ENCODE measurements at regions not wholly inside any gene's neighbourhood (a gene's known extent, or its start where the extent isn't known, plus 50 kb on each side); places are given as distances from the start of the nearest gene placed in this dataset.

DNA sequence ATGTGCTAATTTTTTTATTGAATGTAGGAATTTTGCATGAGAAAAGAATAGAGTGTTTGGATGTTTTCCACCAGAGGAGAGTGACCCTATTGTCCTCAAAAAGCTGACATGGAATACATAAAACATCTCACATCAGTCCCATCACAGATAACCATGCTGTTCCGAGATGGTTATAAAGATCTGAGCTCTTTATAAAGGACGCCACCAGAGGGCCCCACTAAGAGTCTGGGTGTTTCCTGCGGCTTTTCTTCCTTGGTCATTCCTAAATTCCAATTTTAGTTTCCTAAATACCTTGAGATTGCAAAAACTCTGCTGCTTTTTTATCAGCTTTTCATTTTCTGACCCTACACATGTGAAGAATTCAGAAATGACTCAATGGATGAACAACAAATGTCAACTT, 504.5 kb upstream of the FRG1 start:
- no peaks in the 10 kb centered on the region for H3K36me3 ChIP-seq (ENCODE audit: insufficient read depth, low read length)
- no peak overlapping the region for H3K9ac ChIP-seq (ENCODE audit: low read length)
- H3K4me3 ChIP-seq (ENCODE audit: low read depth in 1 of 2, low read length in 2 of 2): no peak overlapping the region
- H3K27ac ChIP-seq (ENCODE audit: low read depth, low read length): no peak overlapping the region
- no peaks in the 10 kb centered on the region for H3K4me1 ChIP-seq (ENCODE audit: insufficient read depth, low read length)
- H3K27me3 ChIP-seq (ENCODE audit: control insufficient read depth in 1 of 2, insufficient read depth in 2 of 2, low read length in 2 of 2): no peaks in the 10 kb centered on the region
- no peaks in the 10 kb centered on the region for H3K9me3 ChIP-seq (ENCODE audit: low read length)

GRCh38 chr4:189440716-189441115, 500.0 kb upstream of the FRG1 start:
- H3K9ac ChIP-seq (ENCODE audit: low read length): no peak overlapping the region
- no peak overlapping the region for H3K27ac ChIP-seq (ENCODE audit: low read depth, low read length)
- no peak overlapping the region for H3K4me3 ChIP-seq (ENCODE audit: low read depth in 1 of 2, low read length in 2 of 2)
- H3K9me3 ChIP-seq (ENCODE audit: low read length): no peaks in the 10 kb centered on the region
- H3K27me3 ChIP-seq (ENCODE audit: control insufficient read depth in 1 of 2, insufficient read depth in 2 of 2, low read length in 2 of 2): no peaks in the 10 kb centered on the region
- H3K4me1 ChIP-seq (ENCODE audit: insufficient read depth, low read length): no peaks in the 10 kb centered on the region
- H3K36me3 ChIP-seq (ENCODE audit: insufficient read depth, low read length): no peaks in the 10 kb centered on the region

- Histone ChIP-seq H3K27me3 (ENCODE audit: control insufficient read depth in 1 of 2, insufficient read depth in 2 of 2, low read length in 2 of 2) (no peaks in the 10 kb centered on the region), H3K36me3 (ENCODE audit: insufficient read depth, low read length) (no peaks in the 10 kb centered on the region), H3K27ac (ENCODE audit: low read depth, low read length) (no peak overlapping the region), H3K9me3 (ENCODE audit: low read length) (no peaks in the 10 kb centered on the region), H3K9ac (ENCODE audit: low read length) (no peak overlapping the region), H3K4me1 (ENCODE audit: insufficient read depth, low read length) (no peaks in the 10 kb centered on the region), H3K4me3 (ENCODE audit: low read depth in 1 of 2, low read length in 2 of 2) (no peak overlapping the region)
Measured at GRCh38 chr4:189443341-189443740, 497.3 kb upstream of the FRG1 start.

DNA sequence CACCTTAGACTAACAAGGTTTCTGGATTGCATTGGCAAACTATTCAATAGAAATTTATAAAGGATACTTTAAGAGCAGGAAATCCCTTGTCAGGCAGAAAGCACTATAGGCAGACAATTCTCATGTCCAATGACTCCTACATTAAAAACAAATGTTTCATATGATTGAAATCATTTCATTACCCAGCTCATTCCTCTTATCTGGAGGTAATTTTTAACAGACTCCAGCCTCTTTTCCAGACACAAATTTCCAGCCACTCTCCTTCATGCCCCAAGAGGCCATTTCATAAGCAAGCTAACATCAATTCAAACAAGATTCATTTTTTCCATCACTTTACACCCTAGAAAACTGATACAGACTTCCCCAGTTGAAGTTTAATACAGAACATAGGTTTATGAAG, 495.1 kb upstream of the FRG1 start:
- Histone ChIP-seq H3K4me1 (ENCODE audit: insufficient read depth, low read length) (no peaks in the 10 kb centered on the region), H3K9me3 (ENCODE audit: low read length) (no peaks in the 10 kb centered on the region), H3K27ac (ENCODE audit: low read depth, low read length) (no peak overlapping the region), H3K27me3 (ENCODE audit: control insufficient read depth in 1 of 2, insufficient read depth in 2 of 2, low read length in 2 of 2) (no peaks in the 10 kb centered on the region), H3K36me3 (ENCODE audit: insufficient read depth, low read length) (no peaks in the 10 kb centered on the region), H3K4me3 (ENCODE audit: low read depth in 1 of 2, low read length in 2 of 2) (no peak overlapping the region), H3K9ac (ENCODE audit: low read length) (no peak overlapping the region)

DNA sequence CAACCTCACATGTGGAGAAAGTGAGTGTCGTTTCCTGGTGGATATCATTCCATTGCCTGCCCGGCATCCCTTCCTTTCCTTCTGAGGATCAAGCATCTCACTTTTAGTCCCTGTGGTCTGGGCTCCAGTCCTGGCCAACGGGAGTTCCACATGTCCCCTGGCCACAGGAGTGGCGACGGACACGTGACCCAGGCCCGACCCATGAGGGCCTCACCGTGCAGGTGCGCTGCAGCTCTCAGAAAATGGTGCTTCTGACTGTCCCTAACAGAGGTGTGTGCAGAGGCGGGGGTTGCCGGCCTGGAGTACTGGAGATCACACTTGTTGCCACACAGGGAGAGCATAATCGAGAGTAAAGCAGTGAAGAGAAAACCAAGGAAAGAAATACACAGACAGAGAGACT, 476.9 kb upstream of the FRG1 start:
- H3K4me1 ChIP-seq (ENCODE audit: insufficient read depth, low read length): no peaks in the 10 kb centered on the region
- no peaks in the 10 kb centered on the region for H3K36me3 ChIP-seq (ENCODE audit: insufficient read depth, low read length)
- no peak overlapping the region for H3K9ac ChIP-seq (ENCODE audit: low read length)
- H3K9me3 ChIP-seq (ENCODE audit: low read length): no peaks in the 10 kb centered on the region
- no peak overlapping the region for H3K4me3 ChIP-seq (ENCODE audit: low read depth in 1 of 2, low read length in 2 of 2)
- H3K27me3 ChIP-seq (ENCODE audit: control insufficient read depth in 1 of 2, insufficient read depth in 2 of 2, low read length in 2 of 2): no peaks in the 10 kb centered on the region
- H3K27ac ChIP-seq (ENCODE audit: low read depth, low read length): no peak overlapping the region

GRCh38 chr4:189494407-189494806, 446.3 kb upstream of the FRG1 start:
- H3K27ac ChIP-seq (ENCODE audit: low read depth, low read length): no peak overlapping the region
- no peaks in the 10 kb centered on the region for H3K36me3 ChIP-seq (ENCODE audit: insufficient read depth, low read length)
- no peaks in the 10 kb centered on the region for H3K27me3 ChIP-seq (ENCODE audit: control insufficient read depth in 1 of 2, insufficient read depth in 2 of 2, low read length in 2 of 2)
- no peaks in the 10 kb centered on the region for H3K9me3 ChIP-seq (ENCODE audit: low read length)
- H3K4me1 ChIP-seq (ENCODE audit: insufficient read depth, low read length): no peaks in the 10 kb centered on the region
- no peak overlapping the region for H3K9ac ChIP-seq (ENCODE audit: low read length)
- no peak overlapping the region for H3K4me3 ChIP-seq (ENCODE audit: low read depth in 1 of 2, low read length in 2 of 2)

- no peak overlapping the region for H3K27ac ChIP-seq (ENCODE audit: low read depth, low read length)
- no peaks in the 10 kb centered on the region for H3K27me3 ChIP-seq (ENCODE audit: control insufficient read depth in 1 of 2, insufficient read depth in 2 of 2, low read length in 2 of 2)
- H3K9me3 ChIP-seq (ENCODE audit: low read length): no peaks in the 10 kb centered on the region
- no peaks in the 10 kb centered on the region for H3K4me1 ChIP-seq (ENCODE audit: insufficient read depth, low read length)
- no peak overlapping the region for H3K9ac ChIP-seq (ENCODE audit: low read length)
- no peaks in the 10 kb centered on the region for H3K36me3 ChIP-seq (ENCODE audit: insufficient read depth, low read length)
- no peak overlapping the region for H3K4me3 ChIP-seq (ENCODE audit: low read depth in 1 of 2, low read length in 2 of 2)
Measured at GRCh38 chr4:189497516-189497915, 443.2 kb upstream of the FRG1 start.

DNA sequence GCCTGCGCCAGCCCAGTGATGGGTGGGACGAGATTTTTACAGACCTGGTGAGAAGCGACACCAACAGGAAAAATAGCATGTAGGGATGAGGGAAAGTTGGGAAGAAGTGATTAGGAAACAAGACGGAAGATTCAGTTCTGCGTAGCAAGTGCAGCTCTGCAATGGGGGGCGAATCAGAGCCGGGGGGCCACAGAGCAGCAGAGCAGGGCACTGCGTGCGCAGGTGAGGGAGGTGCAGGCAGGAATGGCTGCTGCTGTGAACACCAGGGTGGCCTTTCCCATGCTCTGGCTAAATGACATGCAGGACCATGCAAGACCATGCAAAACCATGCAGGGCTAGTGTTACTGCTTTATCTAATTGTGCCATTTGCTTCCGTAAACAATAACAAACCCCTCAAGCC, 442.7 kb upstream of the FRG1 start:
- Histone ChIP-seq H3K9me3 (ENCODE audit: low read length) (no peaks in the 10 kb centered on the region), H3K27me3 (ENCODE audit: control insufficient read depth in 1 of 2, insufficient read depth in 2 of 2, low read length in 2 of 2) (no peaks in the 10 kb centered on the region), H3K4me3 (ENCODE audit: low read depth in 1 of 2, low read length in 2 of 2) (no peak overlapping the region), H3K27ac (ENCODE audit: low read depth, low read length) (no peak overlapping the region), H3K9ac (ENCODE audit: low read length) (no peak overlapping the region), H3K4me1 (ENCODE audit: insufficient read depth, low read length) (no peaks in the 10 kb centered on the region), H3K36me3 (ENCODE audit: insufficient read depth, low read length) (no peaks in the 10 kb centered on the region)

DNA sequence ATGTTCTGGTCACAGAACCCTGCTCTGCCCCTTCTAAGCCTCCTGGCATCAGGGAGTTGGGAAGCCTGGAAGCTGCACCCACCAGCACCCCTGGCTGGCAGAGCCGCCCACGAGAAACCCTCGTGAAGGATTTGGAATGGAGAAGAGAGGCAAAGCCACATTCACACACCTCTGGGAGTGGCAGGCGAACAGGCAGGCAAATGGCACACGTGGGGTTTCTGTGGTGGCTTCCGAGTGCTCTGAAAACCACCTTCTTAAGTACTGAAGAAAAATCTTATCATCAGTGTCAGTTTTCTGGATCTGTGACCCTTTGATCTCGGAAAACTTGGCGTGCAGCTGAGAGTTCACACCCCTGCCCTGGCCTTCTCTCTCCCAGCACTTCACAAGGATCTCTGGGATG, 442.2 kb upstream of the FRG1 start:
- no peaks in the 10 kb centered on the region for H3K27me3 ChIP-seq (ENCODE audit: control insufficient read depth in 1 of 2, insufficient read depth in 2 of 2, low read length in 2 of 2)
- no peak overlapping the region for H3K4me3 ChIP-seq (ENCODE audit: low read depth in 1 of 2, low read length in 2 of 2)
- no peak overlapping the region for H3K9ac ChIP-seq (ENCODE audit: low read length)
- no peak overlapping the region for H3K27ac ChIP-seq (ENCODE audit: low read depth, low read length)
- no peaks in the 10 kb centered on the region for H3K36me3 ChIP-seq (ENCODE audit: insufficient read depth, low read length)
- H3K9me3 ChIP-seq (ENCODE audit: low read length): no peaks in the 10 kb centered on the region
- no peaks in the 10 kb centered on the region for H3K4me1 ChIP-seq (ENCODE audit: insufficient read depth, low read length)

DNA sequence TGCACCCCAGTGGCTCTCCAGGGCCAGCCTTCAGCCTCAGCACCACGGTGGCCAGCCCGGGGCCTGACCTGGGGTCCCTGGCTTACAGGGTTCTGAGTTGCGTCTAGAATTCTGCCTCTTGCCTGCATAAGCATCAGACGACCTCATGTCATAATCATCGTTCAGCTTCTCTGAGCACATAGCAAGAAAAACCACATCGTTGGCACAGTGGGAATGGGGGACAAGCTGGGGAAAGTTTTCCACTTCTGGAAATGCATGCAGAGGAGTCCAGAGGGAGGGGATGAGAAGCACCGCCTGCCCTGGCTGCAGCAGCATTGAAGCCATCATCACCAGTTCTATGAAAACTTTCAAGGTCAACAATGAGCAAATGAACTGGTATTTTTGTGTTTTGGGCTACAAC, 441.0 kb upstream of the FRG1 start:
- no peaks in the 10 kb centered on the region for H3K4me1 ChIP-seq (ENCODE audit: insufficient read depth, low read length)
- H3K9me3 ChIP-seq (ENCODE audit: low read length): no peaks in the 10 kb centered on the region
- no peak overlapping the region for H3K27ac ChIP-seq (ENCODE audit: low read depth, low read length)
- H3K27me3 ChIP-seq (ENCODE audit: control insufficient read depth in 1 of 2, insufficient read depth in 2 of 2, low read length in 2 of 2): no peaks in the 10 kb centered on the region
- H3K36me3 ChIP-seq (ENCODE audit: insufficient read depth, low read length): no peaks in the 10 kb centered on the region
- no peak overlapping the region for H3K4me3 ChIP-seq (ENCODE audit: low read depth in 1 of 2, low read length in 2 of 2)
- no peak overlapping the region for H3K9ac ChIP-seq (ENCODE audit: low read length)

DNA sequence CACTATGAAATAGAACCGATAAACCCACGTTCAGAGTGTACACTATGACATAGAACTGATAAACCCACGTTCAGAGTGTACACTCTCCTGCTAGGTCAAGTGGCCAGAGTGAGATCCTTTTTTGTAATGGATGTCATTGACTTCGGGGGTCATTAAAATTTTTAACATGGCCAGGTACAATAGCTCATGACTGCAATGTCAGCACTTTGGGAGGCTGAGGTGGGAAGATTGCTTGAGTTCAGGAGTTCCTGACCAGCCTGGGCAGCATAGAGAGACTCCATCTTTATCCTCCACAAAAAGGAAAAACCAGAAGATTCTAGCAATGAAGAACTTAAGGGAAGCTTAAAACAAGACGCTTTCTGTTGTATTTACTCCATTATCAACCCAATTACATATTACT, 439.7 kb upstream of the FRG1 start:
- Histone ChIP-seq H3K4me3 (ENCODE audit: low read depth in 1 of 2, low read length in 2 of 2) (no peak overlapping the region), H3K27ac (ENCODE audit: low read depth, low read length) (no peak overlapping the region), H3K9ac (ENCODE audit: low read length) (no peak overlapping the region), H3K36me3 (ENCODE audit: insufficient read depth, low read length) (no peaks in the 10 kb centered on the region), H3K9me3 (ENCODE audit: low read length) (no peaks in the 10 kb centered on the region), H3K27me3 (ENCODE audit: control insufficient read depth in 1 of 2, insufficient read depth in 2 of 2, low read length in 2 of 2) (no peaks in the 10 kb centered on the region), H3K4me1 (ENCODE audit: insufficient read depth, low read length) (no peaks in the 10 kb centered on the region)

DNA sequence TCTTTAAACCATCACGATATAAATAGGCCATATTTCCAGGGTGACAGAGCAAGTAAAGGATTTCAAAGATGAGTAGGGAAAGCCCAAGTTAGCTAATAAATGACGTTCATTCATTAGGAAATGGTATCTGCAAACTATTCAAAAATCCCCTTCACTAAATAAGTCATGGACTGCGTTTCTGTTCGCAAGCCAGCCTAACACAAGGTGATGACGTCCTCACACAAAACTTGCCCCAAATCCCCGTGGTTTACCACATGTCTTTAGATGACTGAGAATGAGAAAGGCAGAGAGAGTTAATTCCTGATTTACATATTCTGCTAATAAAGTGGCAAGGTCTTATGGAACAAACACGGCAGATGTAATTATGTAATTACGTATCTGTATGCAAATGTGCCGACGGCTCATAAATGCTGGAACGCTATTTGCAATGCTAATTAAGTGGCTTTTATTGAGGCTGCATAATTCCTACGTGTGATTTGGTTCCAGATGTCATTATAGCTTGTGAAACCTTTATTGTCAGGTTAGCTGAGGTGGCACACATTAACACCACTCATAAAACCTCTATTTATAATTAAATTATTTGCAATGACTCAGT, 437.7 kb upstream of the FRG1 start:
- H3K4me3 ChIP-seq (ENCODE audit: low read depth in 1 of 2, low read length in 2 of 2): no peak overlapping the region
- no peak overlapping the region for H3K27ac ChIP-seq (ENCODE audit: low read depth, low read length)
- H3K36me3 ChIP-seq (ENCODE audit: insufficient read depth, low read length): no peaks in the 10 kb centered on the region
- H3K27me3 ChIP-seq (ENCODE audit: control insufficient read depth in 1 of 2, insufficient read depth in 2 of 2, low read length in 2 of 2): no peaks in the 10 kb centered on the region
- no peak overlapping the region for H3K9ac ChIP-seq (ENCODE audit: low read length)
- no peaks in the 10 kb centered on the region for H3K9me3 ChIP-seq (ENCODE audit: low read length)
- H3K4me1 ChIP-seq (ENCODE audit: insufficient read depth, low read length): no peaks in the 10 kb centered on the region

Measured in muscle layer of colon (tissue), 2 donors.